ENCODE measurements at regions not wholly inside any gene's neighbourhood (a gene's known extent, or its start where the extent isn't known, plus 50 kb on each side); places are given as distances from the start of the nearest gene placed in this dataset.

DNA sequence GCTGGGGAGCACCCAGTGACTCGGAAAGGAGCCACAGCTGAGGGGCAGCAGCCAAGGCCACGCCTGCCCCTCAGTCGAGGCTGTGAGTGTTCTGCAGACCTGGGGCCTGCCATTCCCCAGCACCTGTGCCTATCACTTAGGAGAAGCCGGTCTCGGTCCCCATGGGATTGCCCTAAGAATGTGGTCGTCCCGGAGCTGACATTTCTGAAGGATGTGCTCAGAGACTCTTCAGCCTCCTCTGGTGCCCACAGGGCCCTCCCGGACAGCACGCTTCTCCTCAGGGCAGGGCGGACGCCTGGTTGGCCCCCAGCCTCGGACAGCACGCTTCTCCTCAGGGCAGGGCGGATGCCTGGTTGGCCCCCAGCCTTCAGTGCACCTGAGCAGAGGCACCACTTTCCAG lies 223.9 kb downstream of the ERMARD start:
- intact Hi-C loops (cut with micrococcal nuclease) = no loop called here
- dilution Hi-C loops (cut with MboI; ENCODE audit: extremely low pct_ligation_motif_present, low sequenced_read_pairs) = no loop called here
- H3K27me3 ChIP-seq (ENCODE audit: control insufficient read depth in 2 of 2, insufficient read depth in 2 of 2, low read length in 2 of 2) = no peaks in the 10 kb centered on the region

More for the DNA sequence above, 223.9 kb downstream of the ERMARD start:
- H3K79me2 ChIP-seq (ENCODE audit: control insufficient read depth, insufficient read depth, low read length) = no peaks in the 10 kb centered on the region
- DNase-seq (ENCODE audit: low read depth, low spot score) (no peak), FAIRE-seq (no peak)
- no peak overlapping the region for H3K27ac ChIP-seq (ENCODE audit: insufficient read depth, low read depth, low read length)
- no TSS peak for BruUV-seq (replicated peaks)
- peaks cover 4% of the 10 kb centered on the region for H3K4me1 ChIP-seq (ENCODE audit: control insufficient read depth, extremely low read depth, insufficient read depth, low read length)
- H3K4me2 ChIP-seq (ENCODE audit: insufficient read depth, low read length) = no peak overlapping the region
- TF ChIP-seq MYC (IDR thresholded peaks at IDR 0.05; ENCODE audit: low read depth, low read length) = no peak
- TF ChIP-seq, protein P1, sequence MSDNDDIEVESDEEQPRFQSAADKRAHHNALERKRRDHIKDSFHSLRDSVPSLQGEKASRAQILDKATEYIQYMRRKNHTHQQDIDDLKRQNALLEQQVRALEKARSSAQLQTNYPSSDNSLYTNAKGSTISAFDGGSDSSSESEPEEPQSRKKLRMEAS (IDR thresholded peaks at IDR 0.05; ENCODE audit: insufficient read depth, insufficient read length) = no peak
- TF ChIP-seq GATA2 (IDR thresholded peaks at IDR 0.05; ENCODE audit: insufficient read depth, insufficient read length, low read depth, low read length) = no peak
- TF ChIP-seq POLR2A (IDR thresholded peaks at IDR 0.05; ENCODE audit: low read depth, low read length) = no peak
- TF ChIP-seq, protein P2, sequence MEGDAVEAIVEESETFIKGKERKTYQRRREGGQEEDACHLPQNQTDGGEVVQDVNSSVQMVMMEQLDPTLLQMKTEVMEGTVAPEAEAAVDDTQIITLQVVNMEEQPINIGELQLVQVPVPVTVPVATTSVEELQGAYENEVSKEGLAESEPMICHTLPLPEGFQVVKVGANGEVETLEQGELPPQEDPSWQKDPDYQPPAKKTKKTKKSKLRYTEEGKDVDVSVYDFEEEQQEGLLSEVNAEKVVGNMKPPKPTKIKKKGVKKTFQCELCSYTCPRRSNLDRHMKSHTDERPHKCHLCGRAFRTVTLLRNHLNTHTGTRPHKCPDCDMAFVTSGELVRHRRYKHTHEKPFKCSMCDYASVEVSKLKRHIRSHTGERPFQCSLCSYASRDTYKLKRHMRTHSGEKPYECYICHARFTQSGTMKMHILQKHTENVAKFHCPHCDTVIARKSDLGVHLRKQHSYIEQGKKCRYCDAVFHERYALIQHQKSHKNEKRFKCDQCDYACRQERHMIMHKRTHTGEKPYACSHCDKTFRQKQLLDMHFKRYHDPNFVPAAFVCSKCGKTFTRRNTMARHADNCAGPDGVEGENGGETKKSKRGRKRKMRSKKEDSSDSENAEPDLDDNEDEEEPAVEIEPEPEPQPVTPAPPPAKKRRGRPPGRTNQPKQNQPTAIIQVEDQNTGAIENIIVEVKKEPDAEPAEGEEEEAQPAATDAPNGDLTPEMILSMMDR (IDR thresholded peaks at IDR 0.05; ENCODE audit: extremely low read depth in 1 of 2, insufficient read depth in 1 of 2, low read depth in 1 of 2, low read length in 2 of 2) = no peak
- TF ChIP-seq EZH2 (IDR thresholded peaks at IDR 0.05; ENCODE audit: borderline replicate concordance, low read depth, low read length, severe bottlenecking) = no peak
- no peak for TF ChIP-seq JUN (IDR thresholded peaks at IDR 0.05; ENCODE audit: borderline replicate concordance, insufficient read depth, insufficient read length, low read depth)
- no peak for TF ChIP-seq FOS (IDR thresholded peaks at IDR 0.05; ENCODE audit: borderline replicate concordance, insufficient read depth, low read length)
- TF ChIP-seq POLR2AphosphoS5 (IDR thresholded peaks at IDR 0.05; ENCODE audit: insufficient read depth, low read depth, low read length) = no peak
- H3K9me3 ChIP-seq (replicated peaks; ENCODE audit: control insufficient read depth, insufficient read depth, low read length) = no peaks in the 10 kb centered on the region
- no peak overlapping the region for H3K4me3 ChIP-seq (replicated peaks in 1 of 3; ENCODE audit: insufficient read depth in 1 of 3, low read depth in 1 of 3, low read length in 3 of 3)
- H3K9ac ChIP-seq (replicated peaks; ENCODE audit: extremely low read depth, insufficient read depth, low read length) = no peak overlapping the region
- H4K20me1 ChIP-seq (replicated peaks; ENCODE audit: control insufficient read depth, extremely low read depth, insufficient read depth, low read length) = no peaks in the 10 kb centered on the region
- H2AFZ ChIP-seq (ENCODE audit: low read depth, low read length) = no peak overlapping the region
- CTCF ChIA-PET = no interaction called here
- no peaks in the 10 kb centered on the region for H3K36me3 ChIP-seq (ENCODE audit: control insufficient read depth in 2 of 2, extremely low read depth in 1 of 2, insufficient read depth in 2 of 2, low read length in 2 of 2)
- POLR2A ChIA-PET = no interaction called here
- H3K9me1 ChIP-seq (replicated peaks; ENCODE audit: control insufficient read depth, extremely low read depth, insufficient read depth, low read length) = no peaks in the 10 kb centered on the region
